Vagina (tissue), 2 donors: ENCODE measurements at regions not wholly inside any gene's neighbourhood (a gene's known extent, or its start where the extent isn't known, plus 50 kb on each side); places are given as distances from the start of the nearest gene placed in this dataset.

ENCODE experiments used
- CTCF ChIP-seq, 3 experiments: fragments of 450-650 bp in 2 of 3; fragments of 200-600 bp in 1 of 3; sonication (generic) in 1 of 3; IDR thresholded peaks; one replicate each; pipeline ENCODE4 v1.5.1; 2017 to 2019; ENCODE audit warnings: antibody characterized with exemption in 3 of 3, mild to moderate bottlenecking in 2 of 3, moderate library complexity in 2 of 3
- POLR2A ChIP-seq, 2 donors: fragments of 450-650 bp; IDR thresholded peaks; one replicate each; pipeline ENCODE4 v1.6.1; 2017; ENCODE audit warnings: antibody characterized with exemption in 2 of 2, mild to moderate bottlenecking in 2 of 2, moderate library complexity in 2 of 2

GRCh38 chr1:195948123-195948895 is 659.9 kb downstream of the KCNT2 start:
- no peak for TF ChIP-seq CTCF (IDR thresholded peaks at IDR 0.05)
- no peak for TF ChIP-seq POLR2A (IDR thresholded peaks at IDR 0.05)
